Left lung (tissue), 4 donors: ENCODE measurements at regions not wholly inside any gene's neighbourhood (a gene's known extent, or its start where the extent isn't known, plus 50 kb on each side); places are given as distances from the start of the nearest gene placed in this dataset.
A peak's percentile ranks its signal among the peaks of the same experiment; 100 is the strongest.
"Not testable (repeated sequence)": the region's sequence is repeated elsewhere in the genome, so short reads cannot be mapped to it uniquely, and the experiment has no call there.

Source experiments
- ATAC-seq: fragments of 200-7000 bp; cut with Tn5 transposase; one replicate; pipeline ENCODE4 v1.9.1; 2020; ENCODE audit warnings: moderate library complexity
- DNase-seq, 4 donors: peaks; one replicate each; pipeline ENCODE4 v3.0.0-alpha.2; 2013 to 2020
- H3K27ac ChIP-seq, 2 donors: fragments of 200-600 bp; sonication (generic) in 1 of 2; one replicate each; pipeline versions ENCODE4 v1.5.0 to v1.8.0; 2020 to 2021
- H3K27me3 ChIP-seq, 2 donors: fragments of 200-600 bp; sonication (generic) in 1 of 2; one replicate each; pipeline versions ENCODE4 v1.5.0 to v1.8.0; 2020 to 2021
- H3K36me3 ChIP-seq, 2 donors: fragments of 200-600 bp; sonication (generic) in 1 of 2; one replicate each; pipeline versions ENCODE4 v1.5.0 to v1.8.0; 2020 to 2021
- H3K4me1 ChIP-seq, 2 donors: fragments of 200-600 bp; one replicate each; pipeline ENCODE4 v1.8.0; 2021
- H3K4me3 ChIP-seq, 2 donors: fragments of 200-600 bp; sonication (generic) in 1 of 2; one replicate each; pipeline versions ENCODE4 v1.5.0 to v1.8.0; 2020 to 2021; ENCODE audit warnings: mild to moderate bottlenecking in 1 of 2
- H3K9me3 ChIP-seq, 2 donors: fragments of 200-600 bp; sonication (generic) in 1 of 2; one replicate each; pipeline versions ENCODE4 v1.5.0 to v1.8.0; 2020 to 2021
- intact Hi-C, 2 donors: fragments of 100-400 bp; cut with DNase I; formaldehyde crosslinking; loops; one replicate each; pipeline versions ENCODE4 v1.11.2 to v1.14.2; 2022
- TF ChIP-seq, protein P1 (sequence below), 2 donors: fragments of 200-600 bp; sonication (generic) in 1 of 2; IDR thresholded peaks; one replicate each; pipeline versions ENCODE4 v1.5.0 to v1.8.0; 2021; ENCODE audit warnings: antibody characterized with exemption in 2 of 2
- donor health status: DM: no; HTN: yes; CAD: no.
- donor health status: DM: no; HTN: no; CAD: no.

DNA sequence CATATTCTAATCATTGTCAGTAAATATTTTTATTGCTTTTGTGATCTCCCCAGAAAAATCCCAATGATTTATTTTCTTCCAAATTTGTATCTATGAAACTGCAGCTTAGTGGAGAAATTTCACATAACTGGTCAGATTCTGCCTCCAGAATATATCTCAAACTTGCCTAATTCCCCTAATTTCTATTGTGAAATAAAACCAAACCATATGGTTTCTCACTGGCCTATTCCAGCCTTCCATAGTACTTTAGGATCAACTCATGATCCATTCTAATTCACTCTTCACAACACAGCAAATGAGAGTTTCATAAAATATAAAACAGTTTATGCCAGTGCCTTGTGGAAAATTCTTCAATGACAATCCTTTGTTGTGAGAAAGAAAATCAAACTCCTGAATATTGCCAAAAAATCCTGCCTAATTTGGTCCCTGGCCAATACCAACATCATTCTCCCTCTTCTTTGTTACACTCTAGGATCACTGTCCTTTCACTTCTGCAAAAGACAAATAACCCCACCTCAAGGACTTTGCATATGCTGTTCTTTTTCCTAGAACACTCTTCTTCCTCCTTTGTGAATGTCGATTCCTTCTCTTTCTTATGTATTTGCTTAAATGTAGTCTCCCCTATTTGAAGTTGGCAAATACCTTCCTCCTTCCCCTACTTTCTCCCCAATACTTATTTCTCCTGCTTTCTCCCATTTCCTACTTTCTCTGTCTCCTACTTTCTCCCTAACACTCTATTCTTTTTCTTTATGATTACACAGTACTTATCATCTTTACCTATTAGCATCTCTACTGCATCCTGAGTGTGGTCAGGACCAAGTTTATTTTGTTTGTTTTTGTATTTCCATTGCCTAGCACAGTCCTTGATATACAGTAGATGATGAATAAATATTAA, 587.5 kb downstream of the RFPL4B start:
- intact Hi-C loops: no loop called here
- ATAC-seq (no peak), DNase-seq (no peak)
- no peaks in the 10 kb centered on the region for H3K9me3 ChIP-seq
- H3K27me3 ChIP-seq: no peaks in the 10 kb centered on the region
- H3K36me3 ChIP-seq: no peaks in the 10 kb centered on the region
- H3K27ac ChIP-seq: no peak overlapping the region
- no peaks in the 10 kb centered on the region for H3K4me1 ChIP-seq
- TF ChIP-seq, protein P1, sequence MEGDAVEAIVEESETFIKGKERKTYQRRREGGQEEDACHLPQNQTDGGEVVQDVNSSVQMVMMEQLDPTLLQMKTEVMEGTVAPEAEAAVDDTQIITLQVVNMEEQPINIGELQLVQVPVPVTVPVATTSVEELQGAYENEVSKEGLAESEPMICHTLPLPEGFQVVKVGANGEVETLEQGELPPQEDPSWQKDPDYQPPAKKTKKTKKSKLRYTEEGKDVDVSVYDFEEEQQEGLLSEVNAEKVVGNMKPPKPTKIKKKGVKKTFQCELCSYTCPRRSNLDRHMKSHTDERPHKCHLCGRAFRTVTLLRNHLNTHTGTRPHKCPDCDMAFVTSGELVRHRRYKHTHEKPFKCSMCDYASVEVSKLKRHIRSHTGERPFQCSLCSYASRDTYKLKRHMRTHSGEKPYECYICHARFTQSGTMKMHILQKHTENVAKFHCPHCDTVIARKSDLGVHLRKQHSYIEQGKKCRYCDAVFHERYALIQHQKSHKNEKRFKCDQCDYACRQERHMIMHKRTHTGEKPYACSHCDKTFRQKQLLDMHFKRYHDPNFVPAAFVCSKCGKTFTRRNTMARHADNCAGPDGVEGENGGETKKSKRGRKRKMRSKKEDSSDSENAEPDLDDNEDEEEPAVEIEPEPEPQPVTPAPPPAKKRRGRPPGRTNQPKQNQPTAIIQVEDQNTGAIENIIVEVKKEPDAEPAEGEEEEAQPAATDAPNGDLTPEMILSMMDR (IDR thresholded peaks at IDR 0.05): no peak
- H3K4me3 ChIP-seq: no peak overlapping the region

DNA sequence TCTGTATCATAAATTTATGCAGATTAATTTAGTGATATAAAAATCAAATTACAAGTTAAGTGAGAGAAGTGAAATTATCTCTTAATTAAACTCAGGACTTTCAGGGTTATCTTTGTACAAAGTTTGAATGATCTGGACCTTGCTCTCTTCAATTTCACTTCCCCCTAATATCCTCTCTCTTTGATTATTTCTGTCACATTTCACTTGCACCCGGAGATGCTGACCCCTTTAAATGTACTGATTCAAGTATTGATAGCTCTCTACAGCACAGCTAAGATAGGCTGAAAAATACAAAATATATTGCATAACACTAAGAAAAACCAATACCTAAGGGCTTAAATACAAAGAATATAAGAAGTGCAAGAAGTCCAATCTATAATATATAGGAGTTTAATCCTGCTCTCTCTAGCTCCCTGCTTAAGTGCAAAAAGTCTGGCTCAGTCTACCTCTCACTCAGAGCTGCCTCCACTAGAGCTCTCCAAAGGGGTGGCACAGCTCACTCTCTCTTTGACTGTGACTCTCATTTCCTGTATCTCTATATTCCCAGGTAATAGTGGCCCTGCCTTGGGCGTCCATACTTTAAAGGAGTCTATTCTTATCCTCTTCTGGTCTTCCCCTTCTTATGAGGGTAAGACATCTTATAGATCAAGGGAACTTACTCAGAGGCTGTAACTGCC, 588.4 kb downstream of the RFPL4B start:
- H3K9me3 ChIP-seq: no peaks in the 10 kb centered on the region
- intact Hi-C loops: no loop called here
- DNase-seq (no peak), ATAC-seq (no peak)
- no peaks in the 10 kb centered on the region for H3K36me3 ChIP-seq
- TF ChIP-seq, protein P1 (IDR thresholded peaks at IDR 0.05): no peak
- no peak overlapping the region for H3K4me3 ChIP-seq
- no peak overlapping the region for H3K27ac ChIP-seq
- H3K27me3 ChIP-seq: no peaks in the 10 kb centered on the region
- no peaks in the 10 kb centered on the region for H3K4me1 ChIP-seq

DNA sequence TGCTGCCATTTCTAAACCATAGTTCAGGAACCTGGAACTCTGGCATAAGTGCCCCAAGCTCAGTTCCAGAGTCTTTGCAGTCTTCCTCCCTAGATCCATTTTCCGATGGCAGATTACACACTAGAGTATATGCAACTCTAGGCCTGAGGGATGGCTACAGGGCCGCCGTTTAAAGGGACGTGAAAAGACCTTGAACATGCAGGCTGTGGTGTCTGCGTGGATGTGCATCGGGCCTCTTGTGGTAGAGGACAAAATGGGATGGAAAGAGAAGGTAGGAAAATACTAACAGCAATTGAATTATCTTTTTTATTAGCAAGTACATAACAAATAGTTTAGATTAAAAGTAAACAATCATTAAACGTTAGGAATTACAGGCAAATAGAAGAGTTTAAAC, 588.9 kb downstream of the RFPL4B start:
- no peaks in the 10 kb centered on the region for H3K36me3 ChIP-seq
- TF ChIP-seq, protein P1 (IDR thresholded peaks at IDR 0.05): no peak
- no peak overlapping the region for H3K27ac ChIP-seq
- DNase-seq: peak in 1 of 4 donors; percentile 13
- H3K4me1 ChIP-seq: no peaks in the 10 kb centered on the region
- H3K27me3 ChIP-seq: no peaks in the 10 kb centered on the region
- ATAC-seq: no peak
- H3K9me3 ChIP-seq: no peaks in the 10 kb centered on the region
- no peak overlapping the region for H3K4me3 ChIP-seq
- intact Hi-C loops: no loop called here

DNA sequence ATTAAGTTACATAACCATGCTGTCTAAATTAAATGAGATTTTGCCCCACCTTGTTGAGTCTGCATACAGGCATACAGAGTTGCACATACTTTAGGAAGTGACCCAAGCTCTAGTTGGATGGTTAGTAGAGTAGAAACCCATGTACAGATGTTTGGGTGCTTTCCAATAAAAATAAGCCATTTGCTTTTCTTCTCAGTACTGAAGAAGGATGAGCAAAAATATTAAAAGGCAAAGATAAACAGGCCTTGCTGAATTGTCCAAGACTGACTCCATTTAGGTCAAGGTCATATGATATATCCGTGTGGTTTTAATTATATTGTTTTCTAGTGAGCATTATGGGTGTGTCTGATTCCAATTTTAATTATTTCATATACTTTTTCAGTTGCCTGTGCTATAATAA, 589.4 kb downstream of the RFPL4B start:
- no peak overlapping the region for H3K27ac ChIP-seq
- H3K27me3 ChIP-seq: no peaks in the 10 kb centered on the region
- DNase-seq (no peak), ATAC-seq (no peak)
- no peaks in the 10 kb centered on the region for H3K9me3 ChIP-seq
- TF ChIP-seq, protein P1 (IDR thresholded peaks at IDR 0.05): no peak
- H3K4me1 ChIP-seq: no peaks in the 10 kb centered on the region
- H3K36me3 ChIP-seq: no peaks in the 10 kb centered on the region
- H3K4me3 ChIP-seq: no peak overlapping the region
- intact Hi-C loops: no loop called here

DNA sequence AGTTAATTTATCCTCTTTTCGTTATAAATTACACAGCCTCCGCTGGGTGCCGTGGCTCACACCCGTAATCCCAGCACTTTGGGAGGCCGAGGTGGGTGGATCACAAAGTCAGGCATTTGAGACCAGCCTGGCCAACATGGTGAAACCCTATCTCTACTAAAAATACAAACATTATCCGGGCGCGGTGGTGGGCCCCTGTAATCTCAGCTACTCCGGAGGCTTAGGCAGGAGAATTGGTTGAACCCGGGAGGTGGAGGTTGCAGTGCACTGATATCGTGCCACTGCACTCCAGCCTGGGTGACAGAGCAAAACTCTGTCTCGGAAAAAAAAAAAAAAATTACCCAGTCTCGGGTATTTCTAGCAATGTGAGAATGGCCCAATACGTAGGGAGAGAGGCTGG, 590.6 kb downstream of the RFPL4B start:
- H3K9me3 ChIP-seq, H3K4me3 ChIP-seq, H3K4me1 ChIP-seq, H3K27me3 ChIP-seq, ATAC-seq, H3K27ac ChIP-seq, H3K36me3 ChIP-seq, intact Hi-C loops: not testable (repeated sequence)
- DNase-seq: peak in 1 of 4 donors; percentile 21
